Effector CD8-positive, alpha-beta T cell (primary cell): ENCODE measurements at regions not wholly inside any gene's neighbourhood (a gene's known extent, or its start where the extent isn't known, plus 50 kb on each side); places are given as distances from the start of the nearest gene placed in this dataset.

ENCODE experiments used
- DNase-seq: peaks from one replicate; lab custom pipeline; 2025; lab: John Stamatoyannopoulos, UW

GRCh38 chr3:194925614-194926013 is 239.9 kb downstream of the FAM43A start:
- no peak for DNase-seq

DNA sequence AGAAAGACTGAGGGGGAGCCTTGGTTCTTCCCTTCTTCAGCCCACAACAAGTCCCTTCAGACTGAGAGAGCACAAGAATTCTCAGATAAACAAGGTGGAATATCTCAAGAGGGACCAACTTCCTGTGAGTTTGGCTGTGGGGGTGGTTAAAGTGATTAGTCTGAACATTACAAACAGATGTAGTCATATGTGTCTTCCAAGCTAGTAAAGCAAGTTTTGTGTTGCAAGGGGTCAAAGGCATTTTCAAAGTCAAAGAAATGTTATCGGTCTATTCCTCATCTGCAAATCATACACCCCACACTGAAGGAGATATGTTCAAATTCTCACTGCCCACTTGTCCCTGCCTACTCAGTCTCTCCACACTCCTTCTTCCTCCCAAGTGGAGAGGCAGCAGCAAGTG is 242.5 kb downstream of the FAM43A start:
- no peak for DNase-seq

GRCh38 chr3:194928831-194929577 is 243.3 kb downstream of the FAM43A start:
- no peak for DNase-seq

GRCh38 chr3:194929578-194929960 is 243.9 kb downstream of the FAM43A start:
- DNase-seq, result no peak

DNA sequence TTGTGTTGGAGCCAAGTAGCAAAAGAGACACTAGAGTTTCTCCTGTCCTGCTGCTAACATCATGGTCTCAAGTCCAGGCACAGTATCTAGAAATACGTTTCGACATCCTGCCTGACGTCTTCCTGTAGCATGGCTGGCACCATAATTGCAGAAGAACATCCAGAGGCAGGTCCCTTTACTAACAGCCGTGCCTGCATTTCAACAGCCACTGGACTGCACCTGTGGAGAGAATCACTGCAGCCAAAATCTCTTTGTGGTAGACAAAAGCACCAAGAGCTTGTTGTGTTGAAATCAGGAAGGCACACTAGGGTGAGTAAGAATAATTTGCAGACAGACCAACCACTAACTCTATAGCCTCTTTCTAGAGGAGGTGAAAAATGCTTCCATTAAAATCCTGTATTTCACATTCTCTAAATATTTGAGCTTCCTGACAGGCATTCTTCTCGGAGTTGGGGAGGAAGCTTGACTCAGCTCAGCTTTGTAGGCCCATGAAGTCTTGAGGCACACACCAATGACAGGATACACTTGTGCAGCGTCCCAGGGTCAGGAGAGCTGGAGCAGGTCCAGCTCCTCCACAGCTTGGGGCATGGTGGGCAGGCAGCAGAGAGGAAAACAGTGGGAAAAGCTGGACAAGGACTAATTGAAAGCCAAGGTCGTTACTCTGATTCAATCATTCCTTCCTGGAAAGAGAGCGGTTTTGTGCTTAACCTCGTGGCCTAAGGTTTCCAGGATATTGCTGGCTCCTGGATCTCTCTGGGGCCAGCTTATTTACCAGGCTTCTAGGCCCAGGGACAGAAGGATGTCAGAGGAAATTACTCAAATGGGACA is 244.9 kb downstream of the FAM43A start:
- DNase-seq, result no peak

- no peak for DNase-seq
Observed at GRCh38 chr3:194931347-194931746, 245.7 kb downstream of the FAM43A start.

GRCh38 chr3:194931865-194932264 is 246.2 kb downstream of the FAM43A start:
- DNase-seq, result no peak

DNA sequence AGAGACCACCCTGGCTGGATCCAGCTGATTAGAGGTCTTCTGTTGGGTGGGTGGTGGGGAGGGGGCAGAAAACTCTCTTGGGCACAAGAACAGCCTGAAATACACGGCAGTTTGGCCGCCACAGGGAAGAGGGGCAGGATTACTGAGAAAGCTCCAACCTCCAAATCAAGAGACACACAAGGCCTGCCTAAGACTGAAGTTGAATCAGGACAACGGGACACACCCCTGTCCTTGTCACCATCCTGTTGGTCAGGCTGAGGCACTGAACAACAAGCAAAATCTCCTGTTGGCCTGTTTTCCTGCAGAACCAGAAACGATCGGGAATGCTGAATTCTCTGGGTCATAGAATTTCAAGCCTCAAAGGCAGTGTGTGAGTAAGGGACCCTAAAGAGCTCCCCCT is 247.8 kb downstream of the FAM43A start:
- no peak for DNase-seq

- no peak for DNase-seq
Observed at GRCh38 chr3:194935061-194935460, 249.4 kb downstream of the FAM43A start.

DNA sequence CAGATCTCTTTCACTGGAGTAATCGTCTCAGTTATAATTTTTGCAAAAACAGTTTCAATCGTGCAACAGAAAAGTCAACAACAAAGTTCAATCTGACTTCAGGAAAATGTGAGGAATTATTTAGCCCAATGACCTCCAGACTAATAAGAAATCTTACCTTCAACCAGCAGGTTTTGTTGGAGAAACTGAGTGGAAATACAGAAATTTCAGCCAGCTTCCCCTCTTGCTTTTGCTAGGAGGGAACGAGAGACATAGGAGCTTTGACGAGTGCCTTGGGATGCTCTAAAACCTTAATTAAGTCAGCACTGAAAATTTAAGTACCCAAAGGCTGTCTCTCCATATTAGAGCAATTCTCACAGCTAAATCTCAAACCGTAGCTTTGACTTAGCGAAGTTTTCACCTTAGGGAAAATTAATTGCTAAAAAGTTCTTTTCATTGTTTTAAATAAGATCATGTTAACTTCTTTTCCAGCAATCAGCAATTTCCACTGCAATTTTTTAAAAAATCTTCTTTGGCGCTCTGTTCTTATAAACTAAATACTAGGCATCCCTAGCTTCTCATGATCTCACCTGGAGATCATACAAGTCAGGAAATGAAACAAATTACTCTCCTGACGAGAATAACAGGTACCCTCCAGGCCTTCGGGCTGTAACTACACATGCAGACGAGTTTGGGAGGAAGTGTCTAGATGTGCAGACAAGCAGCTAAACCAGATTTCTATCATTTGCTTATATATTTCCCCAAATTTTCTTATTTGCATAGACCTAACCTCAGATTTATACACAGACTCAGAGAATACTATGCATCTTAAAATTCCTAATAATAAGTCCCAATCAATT is 250.2 kb downstream of the FAM43A start:
- no peak for DNase-seq

GRCh38 chr3:194936659-194937058 is 251.0 kb downstream of the FAM43A start:
- no peak for DNase-seq

DNA sequence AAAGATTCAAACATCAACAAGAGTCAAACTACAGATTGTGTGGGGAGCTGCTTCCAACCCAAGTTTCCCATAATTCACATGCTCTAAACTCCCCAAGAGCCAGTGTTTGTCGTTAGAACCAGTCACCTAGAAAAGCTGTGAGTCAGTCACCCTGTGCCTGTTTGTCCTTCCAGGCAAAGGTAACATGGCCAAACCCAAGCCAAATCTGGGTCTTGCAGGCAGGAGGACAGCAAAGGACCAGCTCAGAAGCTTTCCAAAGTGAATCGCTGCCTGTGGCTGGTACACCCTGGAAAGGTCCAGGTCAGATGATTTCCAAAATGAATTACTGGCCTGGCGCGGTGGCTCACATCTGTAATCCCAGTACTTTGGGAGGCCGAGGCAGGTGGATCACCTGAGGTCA is 251.5 kb downstream of the FAM43A start:
- DNase-seq, result no peak

DNA sequence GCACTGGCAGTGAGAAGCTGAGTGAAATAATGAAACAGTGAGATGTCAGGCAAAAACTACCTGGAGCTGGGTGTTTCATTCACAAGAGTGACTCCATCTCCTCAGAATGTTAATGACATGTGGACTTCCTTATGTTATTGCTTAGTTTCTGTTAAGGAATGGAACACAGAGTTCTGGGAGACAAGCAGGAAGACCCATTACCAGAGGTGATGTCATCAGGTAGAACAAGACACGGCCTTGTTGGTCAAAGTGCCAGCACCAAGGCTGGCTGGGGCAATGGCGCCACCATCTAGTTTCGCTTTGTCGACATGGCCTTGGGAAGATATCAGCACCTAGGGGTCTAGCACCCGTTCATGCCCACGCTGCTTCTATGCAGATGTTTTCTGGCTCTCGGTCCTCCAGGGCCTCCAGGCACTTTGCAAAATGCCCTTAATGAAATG is 252.2 kb downstream of the FAM43A start:
- no peak for DNase-seq

- DNase-seq, result no peak
Observed at GRCh38 chr3:194938845-194939531, 253.3 kb downstream of the FAM43A start.

GRCh38 chr3:194939532-194939909 is 253.8 kb downstream of the FAM43A start:
- DNase-seq, result no peak

GRCh38 chr3:194939949-194940770 is 254.5 kb downstream of the FAM43A start:
- no peak for DNase-seq

GRCh38 chr3:194941360-194941955 is 255.8 kb downstream of the FAM43A start:
- DNase-seq, result no peak

DNA sequence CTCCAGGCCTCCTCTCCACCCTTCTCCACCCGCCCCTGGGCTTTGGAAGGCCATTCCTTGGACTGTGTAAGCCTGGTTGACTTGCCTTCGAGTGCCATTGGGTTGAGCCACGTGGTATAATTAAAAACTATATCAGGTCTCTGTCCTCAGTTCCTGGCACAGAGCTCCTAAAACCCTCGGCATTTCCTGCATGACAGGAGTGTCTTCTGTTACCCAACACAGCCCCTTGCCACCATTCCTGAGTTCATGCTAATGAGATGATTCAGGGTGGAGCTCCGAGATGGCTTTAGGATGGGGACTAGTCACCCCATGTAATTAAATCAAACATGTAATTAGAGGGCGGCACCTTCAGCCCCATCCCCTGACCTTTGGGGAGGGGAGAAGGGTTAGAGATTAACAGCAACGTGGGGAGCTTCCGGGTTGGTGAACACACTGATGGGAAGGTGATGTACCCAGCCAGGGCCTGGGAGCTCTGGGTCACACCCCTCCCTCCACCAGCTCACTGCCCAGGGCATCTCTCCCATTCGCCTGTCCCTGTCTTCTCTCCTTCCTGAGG is 256.4 kb downstream of the FAM43A start:
- no peak for DNase-seq

- DNase-seq, result no peak
Observed at GRCh38 chr3:194944526-194944925, 258.8 kb downstream of the FAM43A start.

DNA sequence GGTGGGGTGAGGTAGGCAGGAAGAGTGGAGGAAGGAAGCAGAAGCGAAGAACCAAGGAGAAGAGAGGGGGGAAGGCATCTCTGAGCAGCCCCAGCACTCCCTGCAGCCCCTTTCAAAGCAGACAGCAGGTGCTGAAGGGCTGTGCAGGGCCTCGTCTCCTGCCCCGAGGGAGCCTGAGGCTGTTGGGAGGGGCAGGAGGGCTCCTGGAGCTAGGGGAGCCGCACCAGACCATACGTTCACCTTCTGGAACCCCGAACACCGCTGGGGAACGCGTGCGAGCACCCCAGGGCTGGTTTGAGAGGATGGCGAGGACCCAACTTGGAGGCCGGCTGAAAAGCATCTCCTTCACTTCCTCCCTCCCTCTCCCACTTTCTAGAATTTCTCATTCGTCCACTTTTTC is 259.8 kb downstream of the FAM43A start:
- DNase-seq, result no peak
